ENCODE measurements at regions not wholly inside any gene's neighbourhood (a gene's known extent, or its start where the extent isn't known, plus 50 kb on each side); places are given as distances from the start of the nearest gene placed in this dataset.

- TF ChIP-seq CTCF (IDR thresholded peaks at IDR 0.05 in 2 of 3, conservative IDR thresholded peaks at IDR 0.05 in 1 of 3; ENCODE audit: control insufficient read depth in 2 of 3, extremely low read depth in 1 of 3, insufficient read depth in 1 of 3, low read depth in 3 of 3, low read length in 3 of 3) (no peak), KAT2A (conservative IDR thresholded peaks at IDR 0.05; ENCODE audit: control insufficient read depth, low read depth, low read length) (no peak), POLR2A (IDR thresholded peaks at IDR 0.05; ENCODE audit: low read depth, low read length) (no peak), NFIC (IDR thresholded peaks at IDR 0.05; ENCODE audit: low read depth, low read length) (no peak), ZNF274 (IDR thresholded peaks at IDR 0.05; ENCODE audit: insufficient read depth, insufficient read length) (no peak), EGR1 (IDR thresholded peaks at IDR 0.05; ENCODE audit: borderline replicate concordance in 1 of 2, low read depth in 2 of 2, low read length in 2 of 2) (no peak), MEF2A (IDR thresholded peaks at IDR 0.05; ENCODE audit: insufficient read depth, low read depth, low read length) (no peak), POLR2AphosphoS5 (IDR thresholded peaks at IDR 0.05; ENCODE audit: low read length) (no peak), MYC (IDR thresholded peaks at IDR 0.05; ENCODE audit: insufficient read depth, insufficient read length, insufficient replicate concordance, low read length, severe bottlenecking) (no peak), MXI1 (IDR thresholded peaks at IDR 0.05; ENCODE audit: low read depth, low read length) (no peak)
Measured at GRCh38 chrX:70988425-70988824, 57.5 kb upstream of the SLC7A3 start.

Data from GM12878 (cell line).